A549 (cell line): ENCODE measurements at regions not wholly inside any gene's neighbourhood (a gene's known extent, or its start where the extent isn't known, plus 50 kb on each side); places are given as distances from the start of the nearest gene placed in this dataset.
A peak's percentile ranks its signal among the peaks of the same experiment; 100 is the strongest.

Source experiments
- ATAC-seq, 2 experiments: fragments of 200-7000 bp in 1 of 2; fragments of >200 bp in 1 of 2; cut with Nextera tagmentation in 1 of 2; cut with Tn5 transposase in 1 of 2; 3 replicates each; pipeline versions ENCODE4 v1.8.0 to v1.9.1; 2018 to 2020; ENCODE audit warnings: mild to moderate bottlenecking in 1 of 2, moderate library complexity in 1 of 2
- CTCF ChIA-PET: fragments of 300-600 bp; sonication (Branson Sonifier 250); formaldehyde crosslinking; extraction: SDS; loops from one replicate; lab custom pipeline; 2021; ENCODE audit warnings: antibody characterized with exemption, inconsistent platforms; lab: Yijun Ruan, JAX
- POLR2A ChIA-PET: fragments of 350-600 bp; formaldehyde crosslinking; extraction: SDS; loops from one replicate; lab custom pipeline; 2021; ENCODE audit warnings: antibody characterized with exemption, inconsistent platforms; lab: Yijun Ruan, JAX
- DNase-seq, 2 experiments: peaks; one replicate each; pipeline versions ENCODE4 v3.0.0 to v3.0.0-alpha.2; 2011 to 2016; ENCODE audit warnings: low read depth in 1 of 2, low spot score in 1 of 2
- FAIRE-seq: peaks from 2 replicates; lab custom pipeline; 2011; peaks lifted over from hg19 to GRCh38; lab: Jason Lieb, UNC
- H3K27ac ChIP-seq, 2 experiments: fragments of >200 bp; sonication (Bioruptor Twin); formaldehyde crosslinking; 3 replicates each; pipeline ENCODE4 v1.5.1; 2016 to 2017
- H3K4me1 ChIP-seq: fragments of >200 bp; sonication (Bioruptor Twin); formaldehyde crosslinking; 3 replicates; pipeline ENCODE4 v1.6.1; 2016
- H3K4me2 ChIP-seq: fragments of >200 bp; sonication (Bioruptor Twin); formaldehyde crosslinking; 3 replicates; pipeline ENCODE4 v1.6.1; 2016
- H3K4me3 ChIP-seq: fragments of >200 bp; sonication (Bioruptor Twin); formaldehyde crosslinking; 3 replicates; pipeline ENCODE4 v1.5.1; 2016
- H3K9me3 ChIP-seq: fragments of >200 bp; sonication (Bioruptor Twin); formaldehyde crosslinking; 3 replicates; pipeline ENCODE4 v1.6.1; 2016
- BCL3 ChIP-seq: fragments of >200 bp; sonication (Bioruptor Twin); formaldehyde crosslinking; IDR thresholded peaks from 3 replicates; pipeline ENCODE4 v1.6.1; 2016
- CEBPB ChIP-seq, 2 experiments: fragments of >200 bp in 1 of 2; sonication (Bioruptor Twin) in 1 of 2; formaldehyde crosslinking in 1 of 2; IDR thresholded peaks; 2 replicates each; pipeline ENCODE4 v1.6.1; 2012 to 2016
- CHD4 ChIP-seq: fragments of 200-600 bp; sonication (generic); IDR thresholded peaks from 2 replicates; pipeline ENCODE4 v1.6.1; 2016; ENCODE audit warnings: antibody characterized with exemption, mild to moderate bottlenecking, borderline replicate concordance
- FOSB ChIP-seq: fragments of 250-450 bp; sonication (Bioruptor Pico); IDR thresholded peaks from 2 replicates; pipeline ENCODE4 v1.5.0; 2020; ENCODE audit warnings: mild to moderate bottlenecking, moderate library complexity
- FOXS1 ChIP-seq: fragments of 250-450 bp; sonication (Bioruptor Pico); IDR thresholded peaks from 2 replicates; pipeline ENCODE4 v1.5.0; 2020; ENCODE audit warnings: mild to moderate bottlenecking, moderate library complexity
- GATA3 ChIP-seq: IDR thresholded peaks from 2 replicates; pipeline ENCODE4 v1.6.1; 2012; ENCODE audit warnings: borderline replicate concordance
- HEYL ChIP-seq: fragments of 250-450 bp; sonication (Bioruptor Pico); IDR thresholded peaks from 2 replicates; pipeline ENCODE4 v1.8.0; 2021; ENCODE audit warnings: mild to moderate bottlenecking, moderate library complexity
- KDM5A ChIP-seq: fragments of 200-600 bp; sonication (generic); IDR thresholded peaks from 2 replicates; pipeline ENCODE4 v1.6.1; 2016; ENCODE audit warnings: antibody characterized with exemption, mild to moderate bottlenecking
- MAFK ChIP-seq: fragments of 450-650 bp; IDR thresholded peaks from 2 replicates; pipeline ENCODE4 v1.6.1; 2014; ENCODE audit not compliant: partially characterized antibody
- MAX ChIP-seq: IDR thresholded peaks from 2 replicates; pipeline ENCODE4 v1.6.1; 2012
- MAZ ChIP-seq: fragments of 150-350 bp; IDR thresholded peaks from 2 replicates; pipeline ENCODE4 v1.6.1; 2014; ENCODE audit warnings: antibody characterized with exemption, low read depth, low read length, borderline replicate concordance
- NFE2L2 ChIP-seq: fragments of 150-350 bp; conservative IDR thresholded peaks from 2 replicates; pipeline ENCODE4 v1.6.1; 2014; ENCODE audit warnings: low read length
- NPAS2 ChIP-seq: fragments of 250-450 bp; sonication (Bioruptor Pico); IDR thresholded peaks from 2 replicates; pipeline ENCODE4 v1.8.0; 2022; ENCODE audit warnings: mild to moderate bottlenecking, moderate library complexity, borderline replicate concordance
- NR3C1 ChIP-seq: fragments of >200 bp; sonication (Bioruptor Twin); formaldehyde crosslinking; IDR thresholded peaks from 3 replicates; pipeline ENCODE4 v1.6.1; 2017
- POLR2A ChIP-seq: IDR thresholded peaks from 2 replicates; pipeline ENCODE4 v1.6.1; 2012; ENCODE audit warnings: mild to moderate bottlenecking, low read length
- RFX5 ChIP-seq: fragments of 450-650 bp; IDR thresholded peaks from 2 replicates; pipeline ENCODE4 v1.7.1; 2014; ENCODE audit warnings: antibody characterized with exemption, mild to moderate bottlenecking, moderate library complexity
- RNF2 ChIP-seq: fragments of 200-600 bp; sonication (generic); IDR thresholded peaks from 2 replicates; pipeline ENCODE4 v1.6.1; 2016; ENCODE audit warnings: low read depth, mild to moderate bottlenecking, antibody characterized with exemption, moderate library complexity, borderline replicate concordance
- SREBF2 ChIP-seq: fragments of 450-650 bp; IDR thresholded peaks from 2 replicates; pipeline ENCODE4 v1.6.1; 2014; ENCODE audit warnings: mild to moderate bottlenecking, moderate library complexity
- USF2 ChIP-seq: fragments of 450-650 bp; IDR thresholded peaks from 2 replicates; pipeline ENCODE4 v1.6.1; 2014; ENCODE audit warnings: antibody characterized with exemption
- ZC3H11A ChIP-seq: fragments of 450-650 bp; IDR thresholded peaks from 2 replicates; pipeline ENCODE4 v1.6.1; 2014; ENCODE audit warnings: antibody characterized with exemption, mild to moderate bottlenecking
- ZFP36 ChIP-seq: fragments of 450-650 bp; IDR thresholded peaks from 2 replicates; pipeline ENCODE4 v1.6.1; 2014; ENCODE audit warnings: borderline replicate concordance; ENCODE audit not compliant: partially characterized antibody
- ZSCAN20 ChIP-seq: fragments of 250-450 bp; sonication (Bioruptor Pico); IDR thresholded peaks from 2 replicates; pipeline ENCODE4 v1.8.0; 2022; ENCODE audit warnings: mild to moderate bottlenecking, moderate library complexity
- WGBS: methylation state at CpG from one replicate; pipeline ENCODE4 v1.1.6; 2017; ENCODE audit errors: missing lambda C conversion rate; 5-methylcytosine and 5-hydroxymethylcytosine counted together
- TF ChIP-seq, protein P1 (sequence below): fragments of 250-450 bp; sonication (Bioruptor Pico); IDR thresholded peaks from 2 replicates; pipeline ENCODE4 v1.5.0; 2021; ENCODE audit warnings: mild to moderate bottlenecking, moderate library complexity, borderline replicate concordance
- TF ChIP-seq, protein P2 (sequence below): fragments of >200 bp; sonication (Bioruptor Twin); formaldehyde crosslinking; IDR thresholded peaks from 2 replicates; pipeline ENCODE4 v1.6.1; 2016
- TF ChIP-seq, protein P3 (sequence below): fragments of 200-600 bp; sonication (generic); IDR thresholded peaks from 2 replicates; pipeline ENCODE4 v1.6.1; 2016; ENCODE audit warnings: antibody characterized with exemption, mild to moderate bottlenecking, moderate library complexity

DNA sequence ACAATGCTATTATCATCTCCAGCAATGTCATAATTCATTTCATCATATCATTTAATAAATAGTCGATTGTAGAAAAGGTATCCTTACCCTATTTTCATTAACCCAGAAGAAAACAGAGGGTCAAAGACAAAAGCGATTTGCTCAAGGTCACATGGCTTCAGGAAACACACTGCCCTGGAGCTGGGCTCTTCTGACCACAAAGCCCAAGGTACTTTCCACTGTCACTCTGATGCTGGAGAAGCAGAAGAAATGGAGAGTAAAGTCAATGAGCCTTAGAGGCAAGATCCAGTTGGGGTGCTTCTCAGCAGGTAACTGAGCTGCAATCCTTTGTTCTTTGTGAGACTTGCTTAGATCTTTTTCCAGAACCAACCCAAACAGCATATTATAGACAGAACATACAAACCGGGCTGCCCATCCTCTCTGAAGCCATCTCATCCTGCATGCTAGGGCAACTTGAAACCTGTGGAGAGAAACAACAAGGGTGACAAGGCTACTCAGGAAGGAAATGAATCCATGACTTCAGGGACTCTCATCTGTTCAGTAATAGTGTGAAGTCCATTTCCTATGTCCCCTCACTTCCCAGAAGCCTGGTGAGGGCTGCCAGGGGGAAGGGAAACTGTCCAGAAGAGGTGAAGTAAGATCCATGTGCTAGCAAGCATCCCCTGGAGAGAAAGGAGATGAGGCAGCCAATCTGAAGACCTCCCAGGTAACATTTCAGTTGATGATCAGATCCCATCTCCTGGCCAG lies 148.6 kb upstream of the SVIL start:
- H3K4me2 ChIP-seq = peak overlapping the region; percentile 71
- ChIA-PET POLR2A (no interaction called here), CTCF (interaction anchor here (0.7 to 1.9 kb wide), 2 partner anchors 20 to 407 kb away, joined by 3 to 10 read pairs; no protein-coding TSS in a partner anchor)
- H3K4me3 ChIP-seq = no peak overlapping the region
- peak overlapping the region; percentile 74 to 89 for H3K27ac ChIP-seq
- 0 out of 3 replicates have a peak, but pooled peaks cover 4% of the 10 kb centered on the region for H3K9me3 ChIP-seq
- peak in 1 of 2 experiments; percentile 15; a peak in 3 of 6 replicates for ATAC-seq
- peaks cover 45% of the 10 kb centered on the region for H3K4me1 ChIP-seq
- no peak for FAIRE-seq
- WGBS = 38% methylated on average over 3 of the region's 3 CpGs
- TF ChIP-seq POLR2A (no peak), NFE2L2 (no peak), RNF2 (no peak), RFX5 (no peak), ZSCAN20 (CRISPR knock-in tag) (no peak), SREBF2 (no peak), ZFP36 (no peak), KDM5A (no peak), USF2 (no peak)
- TF ChIP-seq, all 56 proteins: peak for 0
- DNase-seq = no peak

DNA sequence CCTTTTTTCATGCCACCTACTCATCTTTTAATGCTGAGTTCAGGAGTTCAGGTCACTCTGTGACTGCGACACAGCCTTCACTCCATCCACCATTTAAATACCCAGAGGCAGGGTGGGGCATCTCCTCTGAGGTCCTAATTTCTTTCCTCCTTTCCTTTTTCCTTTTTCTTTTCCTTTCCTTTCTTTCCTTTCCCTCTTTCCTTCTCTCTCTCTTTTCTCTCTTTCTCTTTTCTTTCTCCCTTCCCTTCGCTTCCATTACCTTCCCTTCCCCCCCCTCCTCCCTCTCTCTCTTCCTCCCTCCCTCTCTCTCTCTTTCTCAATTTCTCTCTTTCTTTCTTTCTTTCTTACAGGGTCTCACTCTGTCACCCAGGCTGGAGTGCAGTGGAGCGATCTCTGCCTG lies 145.9 kb upstream of the SVIL start:
- 79% methylated on average over 3 of the region's 3 CpGs for WGBS
- ATAC-seq = no peak
- POLR2A ChIA-PET = no interaction called here
- Histone ChIP-seq H3K4me2 (peak overlapping the region; percentile 35), H3K4me1 (peaks cover 45% of the 10 kb centered on the region), H3K27ac (peak overlapping the region; percentile 28 to 69; a peak in 5 of 6 replicates), H3K9me3 (no peaks in the 10 kb centered on the region), H3K4me3 (no peak overlapping the region)
- no peak for FAIRE-seq
- CTCF ChIA-PET = interaction anchor here (1.6 kb wide), 1 partner anchor 78 kb away, joined by 5 read pairs; no protein-coding TSS in a partner anchor
- no peak for DNase-seq
- TF ChIP-seq RNF2 (no peak), BCL3 (no peak), FOXS1 (CRISPR knock-in tag) (no peak), CHD4 (no peak), FOSB (CRISPR knock-in tag) (no peak), MAX (no peak)
- TF ChIP-seq, protein P1, sequence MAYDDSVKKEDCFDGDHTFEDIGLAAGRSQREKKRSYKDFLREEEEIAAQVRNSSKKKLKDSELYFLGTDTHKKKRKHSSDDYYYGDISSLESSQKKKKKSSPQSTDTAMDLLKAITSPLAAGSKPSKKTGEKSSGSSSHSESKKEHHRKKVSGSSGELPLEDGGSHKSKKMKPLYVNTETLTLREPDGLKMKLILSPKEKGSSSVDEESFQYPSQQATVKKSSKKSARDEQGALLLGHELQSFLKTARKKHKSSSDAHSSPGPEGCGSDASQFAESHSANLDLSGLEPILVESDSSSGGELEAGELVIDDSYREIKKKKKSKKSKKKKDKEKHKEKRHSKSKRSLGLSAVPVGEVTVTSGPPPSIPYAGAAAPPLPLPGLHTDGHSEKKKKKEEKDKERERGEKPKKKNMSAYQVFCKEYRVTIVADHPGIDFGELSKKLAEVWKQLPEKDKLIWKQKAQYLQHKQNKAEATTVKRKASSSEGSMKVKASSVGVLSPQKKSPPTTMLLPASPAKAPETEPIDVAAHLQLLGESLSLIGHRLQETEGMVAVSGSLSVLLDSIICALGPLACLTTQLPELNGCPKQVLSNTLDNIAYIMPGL (CRISPR knock-in tag) = no peak

DNA sequence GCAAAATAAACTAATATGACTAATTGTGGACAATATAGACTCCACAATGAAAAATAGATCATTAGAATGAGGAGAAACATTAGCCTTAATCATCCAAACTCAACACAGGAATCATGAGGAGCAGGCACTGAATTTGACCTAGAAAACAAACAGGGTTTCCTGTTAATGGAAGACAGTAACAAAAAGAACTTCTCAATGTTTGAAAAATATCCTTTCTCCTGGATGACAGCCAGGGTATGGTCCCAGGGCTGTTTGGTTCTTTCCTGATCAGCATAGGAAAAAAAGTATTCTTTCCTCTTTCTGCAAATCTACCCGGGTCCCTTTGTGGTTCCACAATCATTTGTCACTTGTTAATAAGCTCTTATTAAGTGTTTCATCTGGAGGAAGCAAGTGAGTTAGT lies 145.3 kb upstream of the SVIL start:
- H3K4me1 ChIP-seq = peaks cover 40% of the 10 kb centered on the region
- ATAC-seq (no peak), FAIRE-seq (no peak), DNase-seq (no peak)
- H3K4me2 ChIP-seq = peak overlapping the region; percentile 35
- peak overlapping the region; percentile 28 to 69; a peak in 5 of 6 replicates for H3K27ac ChIP-seq
- POLR2A ChIA-PET = no interaction called here
- H3K4me3 ChIP-seq = no peak overlapping the region
- CTCF ChIA-PET = interaction anchor here (0.7 to 1.6 kb wide), 3 partner anchors 22 to 78 kb away, joined by 3 to 5 read pairs (median 3); no protein-coding TSS in a partner anchor
- no peaks in the 10 kb centered on the region for H3K9me3 ChIP-seq
- WGBS = 33% methylated on average over 1 of the region's 1 CpG
- TF ChIP-seq, protein P2, sequence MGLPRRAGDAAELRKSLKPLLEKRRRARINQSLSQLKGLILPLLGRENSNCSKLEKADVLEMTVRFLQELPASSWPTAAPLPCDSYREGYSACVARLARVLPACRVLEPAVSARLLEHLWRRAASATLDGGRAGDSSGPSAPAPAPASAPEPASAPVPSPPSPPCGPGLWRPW = no peak
- TF ChIP-seq NPAS2 (CRISPR knock-in tag) (no peak), ZC3H11A (no peak), HEYL (CRISPR knock-in tag) (no peak), CEBPB (IDR thresholded peaks at IDR 0.05) (no peak), MAFK (no peak), GATA3 (no peak), NR3C1 (no peak), MAZ (no peak), SREBF2 (no peak)
- TF ChIP-seq, protein P3, sequence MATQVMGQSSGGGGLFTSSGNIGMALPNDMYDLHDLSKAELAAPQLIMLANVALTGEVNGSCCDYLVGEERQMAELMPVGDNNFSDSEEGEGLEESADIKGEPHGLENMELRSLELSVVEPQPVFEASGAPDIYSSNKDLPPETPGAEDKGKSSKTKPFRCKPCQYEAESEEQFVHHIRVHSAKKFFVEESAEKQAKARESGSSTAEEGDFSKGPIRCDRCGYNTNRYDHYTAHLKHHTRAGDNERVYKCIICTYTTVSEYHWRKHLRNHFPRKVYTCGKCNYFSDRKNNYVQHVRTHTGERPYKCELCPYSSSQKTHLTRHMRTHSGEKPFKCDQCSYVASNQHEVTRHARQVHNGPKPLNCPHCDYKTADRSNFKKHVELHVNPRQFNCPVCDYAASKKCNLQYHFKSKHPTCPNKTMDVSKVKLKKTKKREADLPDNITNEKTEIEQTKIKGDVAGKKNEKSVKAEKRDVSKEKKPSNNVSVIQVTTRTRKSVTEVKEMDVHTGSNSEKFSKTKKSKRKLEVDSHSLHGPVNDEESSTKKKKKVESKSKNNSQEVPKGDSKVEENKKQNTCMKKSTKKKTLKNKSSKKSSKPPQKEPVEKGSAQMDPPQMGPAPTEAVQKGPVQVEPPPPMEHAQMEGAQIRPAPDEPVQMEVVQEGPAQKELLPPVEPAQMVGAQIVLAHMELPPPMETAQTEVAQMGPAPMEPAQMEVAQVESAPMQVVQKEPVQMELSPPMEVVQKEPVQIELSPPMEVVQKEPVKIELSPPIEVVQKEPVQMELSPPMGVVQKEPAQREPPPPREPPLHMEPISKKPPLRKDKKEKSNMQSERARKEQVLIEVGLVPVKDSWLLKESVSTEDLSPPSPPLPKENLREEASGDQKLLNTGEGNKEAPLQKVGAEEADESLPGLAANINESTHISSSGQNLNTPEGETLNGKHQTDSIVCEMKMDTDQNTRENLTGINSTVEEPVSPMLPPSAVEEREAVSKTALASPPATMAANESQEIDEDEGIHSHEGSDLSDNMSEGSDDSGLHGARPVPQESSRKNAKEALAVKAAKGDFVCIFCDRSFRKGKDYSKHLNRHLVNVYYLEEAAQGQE = no peak
